Colonic mucosa (tissue), 4 donors: ENCODE measurements at regions not wholly inside any gene's neighbourhood (a gene's known extent, or its start where the extent isn't known, plus 50 kb on each side); places are given as distances from the start of the nearest gene placed in this dataset.

Source experiments
- DNase-seq: peaks from one replicate; pipeline ENCODE4 v3.0.0-alpha.2; 2020
- H3K27ac ChIP-seq: fragments of 200-600 bp; one replicate; pipeline ENCODE4 v1.8.0; 2021
- H3K27me3 ChIP-seq: fragments of 200-600 bp; one replicate; pipeline ENCODE4 v1.8.0; 2021
- H3K36me3 ChIP-seq: fragments of 200-600 bp; one replicate; pipeline ENCODE4 v1.8.0; 2021
- H3K4me1 ChIP-seq: fragments of 200-600 bp; one replicate; pipeline ENCODE4 v1.8.0; 2021; ENCODE audit warnings: mild to moderate bottlenecking
- H3K4me3 ChIP-seq: fragments of 200-600 bp; one replicate; pipeline ENCODE4 v1.8.0; 2021
- H3K9ac ChIP-seq, 2 donors: one replicate each; pipeline ENCODE4 v1.7.0; 2013; ENCODE audit warnings: control low read depth in 2 of 2, low read depth in 2 of 2, low read length in 2 of 2
- H3K9me3 ChIP-seq: fragments of 200-600 bp; one replicate; pipeline ENCODE4 v1.8.0; 2021
- CTCF ChIP-seq: fragments of 200-600 bp; IDR thresholded peaks from one replicate; pipeline ENCODE4 v1.8.0; 2022; ENCODE audit warnings: antibody characterized with exemption, mild to moderate bottlenecking
- intact Hi-C: fragments of 100-400 bp; cut with DNase I; formaldehyde crosslinking; loops from one replicate; pipeline ENCODE4 v1.14.1; 2022
- donor health status: healthy.
- donor health status: DM: no; HTN: no; CAD: no.
- donor health status: DM: no; HTN: no; CAD: no.

GRCh38 chr4:62414563-62414962 lies 1214.4 kb downstream of the ADGRL3 start:
- Histone ChIP-seq H3K27me3 (no peaks in the 10 kb centered on the region), H3K27ac (no peak overlapping the region), H3K36me3 (no peaks in the 10 kb centered on the region), H3K9me3 (no peaks in the 10 kb centered on the region), H3K4me3 (no peak overlapping the region), H3K4me1 (no peaks in the 10 kb centered on the region), H3K9ac (no peak overlapping the region)
- DNase-seq, result no peak
- no peak for TF ChIP-seq CTCF
- intact Hi-C loops, result no loop called here

- DNase-seq, result no peak
- no peaks in the 10 kb centered on the region for H3K36me3 ChIP-seq
- H3K4me3 ChIP-seq, result no peak overlapping the region
- TF ChIP-seq CTCF, result no peak
- intact Hi-C loops, result no loop called here
- H3K27ac ChIP-seq, result no peak overlapping the region
- no peaks in the 10 kb centered on the region for H3K9me3 ChIP-seq
- no peak overlapping the region for H3K9ac ChIP-seq
- H3K27me3 ChIP-seq, result no peaks in the 10 kb centered on the region
- no peaks in the 10 kb centered on the region for H3K4me1 ChIP-seq
Observed at GRCh38 chr4:62410371-62411003, 1210.4 kb downstream of the ADGRL3 start.

- intact Hi-C loops, result no loop called here
- TF ChIP-seq CTCF, result no peak
- Histone ChIP-seq H3K9me3 (no peaks in the 10 kb centered on the region), H3K4me1 (no peaks in the 10 kb centered on the region), H3K27me3 (no peaks in the 10 kb centered on the region), H3K4me3 (no peak overlapping the region), H3K27ac (no peak overlapping the region), H3K9ac (no peak overlapping the region), H3K36me3 (no peaks in the 10 kb centered on the region)
- DNase-seq, result no peak
Observed at GRCh38 chr4:62408454-62408853, 1208.3 kb downstream of the ADGRL3 start.

- no peak for TF ChIP-seq CTCF
- Histone ChIP-seq H3K4me3 (no peak overlapping the region), H3K9ac (no peak overlapping the region), H3K9me3 (no peaks in the 10 kb centered on the region), H3K36me3 (no peaks in the 10 kb centered on the region), H3K27me3 (no peaks in the 10 kb centered on the region), H3K27ac (no peak overlapping the region), H3K4me1 (no peaks in the 10 kb centered on the region)
- intact Hi-C loops, result no loop called here
- no peak for DNase-seq
Observed at GRCh38 chr4:62407534-62407933, 1207.4 kb downstream of the ADGRL3 start.

DNA sequence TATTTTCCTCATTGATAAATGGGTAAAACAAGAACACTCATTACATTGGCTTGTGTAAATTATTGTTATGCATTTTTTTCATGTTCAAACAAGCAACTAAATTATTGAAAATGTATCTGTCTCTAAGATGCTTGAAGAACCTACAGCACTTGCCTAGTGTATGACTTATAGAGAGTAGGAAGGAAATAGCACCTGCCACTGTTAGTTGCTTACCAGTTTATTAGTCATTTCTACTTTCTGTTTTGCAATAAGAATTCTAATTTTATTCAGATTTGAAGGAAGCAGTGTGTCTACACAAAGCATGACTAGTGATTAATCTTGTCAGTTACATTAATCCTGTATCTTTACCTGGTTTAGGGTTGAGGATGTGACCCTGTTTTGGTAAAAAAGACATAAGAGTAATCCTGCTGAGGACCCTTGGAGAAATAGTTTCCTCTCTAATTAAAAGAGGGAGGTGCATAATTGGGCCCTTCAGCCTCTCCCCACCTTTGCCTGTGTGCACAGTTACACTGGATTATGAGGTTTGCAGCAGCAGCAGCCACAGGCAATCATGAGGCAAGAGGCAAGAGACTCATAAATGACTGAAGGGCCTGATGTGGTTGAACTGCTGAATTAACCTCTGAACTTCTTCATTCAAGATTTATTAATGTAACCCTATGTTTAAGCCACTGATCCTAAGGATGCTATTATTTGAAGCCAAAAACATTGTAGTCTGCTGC lies 1202.1 kb downstream of the ADGRL3 start:
- intact Hi-C loops, result no loop called here
- Histone ChIP-seq H3K9me3 (no peaks in the 10 kb centered on the region), H3K9ac (no peak overlapping the region), H3K27me3 (no peaks in the 10 kb centered on the region), H3K27ac (no peak overlapping the region), H3K4me1 (no peaks in the 10 kb centered on the region), H3K36me3 (no peaks in the 10 kb centered on the region), H3K4me3 (no peak overlapping the region)
- no peak for DNase-seq
- TF ChIP-seq CTCF, result no peak
